Fibroblast of skin of back (primary cell): ENCODE measurements at regions not wholly inside any gene's neighbourhood (a gene's known extent, or its start where the extent isn't known, plus 50 kb on each side); places are given as distances from the start of the nearest gene placed in this dataset.

Experiments
- DNase-seq: peaks from one replicate; pipeline ENCODE4 v3.0.0-alpha.2; 2013

DNA sequence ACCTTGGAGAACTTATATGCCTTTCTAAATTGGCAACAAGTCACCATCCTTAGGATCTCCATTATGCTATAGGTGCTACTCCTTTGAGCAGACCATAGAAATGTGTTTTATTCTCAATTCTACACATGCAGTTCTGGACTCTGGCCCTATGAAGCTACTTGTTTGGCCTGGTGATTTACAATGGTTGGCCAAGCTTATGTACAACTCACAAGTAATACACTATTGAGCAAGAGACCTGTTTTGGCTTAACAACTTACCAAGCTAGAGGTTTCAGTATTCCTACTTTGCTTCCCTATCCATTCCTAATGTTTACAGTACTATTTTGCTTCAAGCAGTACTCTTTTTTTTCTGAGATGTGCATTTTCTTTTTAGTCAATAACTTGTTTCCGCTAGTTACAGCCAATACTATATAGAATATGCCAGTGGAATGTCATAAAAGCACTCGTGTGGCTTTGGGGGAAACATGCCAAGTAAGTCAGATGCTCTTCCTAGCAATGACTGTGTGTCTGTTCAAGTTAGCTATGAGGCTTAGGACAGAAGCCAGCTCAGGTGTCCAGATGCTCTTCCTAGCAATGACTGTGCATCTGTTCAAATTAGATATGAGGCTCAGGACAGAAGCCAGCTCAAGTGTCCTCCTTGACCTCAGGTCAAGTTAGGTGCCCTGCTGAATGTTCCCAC, 174.9 kb upstream of the SEMA6D start:
- DNase-seq = no peak

- no peak for DNase-seq
Observed at GRCh38 chr15:47548231-47548630, 169.1 kb upstream of the SEMA6D start.

GRCh38 chr15:47548986-47549385, 168.3 kb upstream of the SEMA6D start:
- DNase-seq = no peak

- DNase-seq = no peak
Observed at GRCh38 chr15:47551079-47551478, 166.2 kb upstream of the SEMA6D start.

- no peak for DNase-seq
Observed at GRCh38 chr15:47551546-47551945, 165.8 kb upstream of the SEMA6D start.

GRCh38 chr15:47552978-47553608, 164.2 kb upstream of the SEMA6D start:
- DNase-seq = no peak

DNA sequence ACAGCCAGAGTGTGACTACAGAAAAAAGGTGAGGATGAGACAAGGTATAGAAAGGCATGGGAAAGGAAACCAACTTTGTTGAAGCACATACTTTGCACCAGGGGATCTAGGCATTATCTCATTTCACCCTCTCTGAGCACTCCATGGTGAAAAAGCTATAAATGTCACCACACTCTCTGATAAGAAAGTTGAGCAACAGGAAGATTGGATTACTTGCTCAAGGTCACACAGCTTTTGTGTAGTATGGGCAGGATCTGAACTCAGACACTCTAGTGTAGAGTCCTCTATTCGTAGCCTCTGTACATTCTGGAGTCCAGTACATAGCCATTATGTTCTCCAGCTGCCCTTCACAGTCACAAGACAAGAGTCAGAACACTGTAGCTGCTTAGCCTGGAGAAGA, 163.4 kb upstream of the SEMA6D start:
- no peak for DNase-seq

GRCh38 chr15:47561102-47561501, 156.2 kb upstream of the SEMA6D start:
- no peak for DNase-seq

GRCh38 chr15:47565949-47566348, 151.4 kb upstream of the SEMA6D start:
- no peak for DNase-seq

DNA sequence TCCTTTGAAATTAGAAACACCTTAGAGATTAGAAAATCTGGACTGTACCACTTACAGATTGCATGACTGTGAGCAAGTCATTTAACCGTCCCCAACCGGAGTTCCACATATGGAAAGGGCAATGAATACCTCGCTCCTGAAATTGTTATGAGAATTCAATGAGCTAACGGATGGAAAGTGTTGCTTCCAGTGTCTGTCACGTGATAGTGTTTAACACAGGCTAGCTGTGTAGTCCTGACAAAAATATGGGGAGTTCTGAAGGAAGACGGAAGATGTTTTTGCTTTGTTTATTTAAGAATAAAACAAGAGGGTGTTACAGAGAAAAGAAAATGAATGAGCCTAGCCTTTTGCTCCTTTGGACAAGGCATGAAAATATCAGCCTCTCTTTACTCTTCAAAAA, 150.7 kb upstream of the SEMA6D start:
- no peak for DNase-seq

DNA sequence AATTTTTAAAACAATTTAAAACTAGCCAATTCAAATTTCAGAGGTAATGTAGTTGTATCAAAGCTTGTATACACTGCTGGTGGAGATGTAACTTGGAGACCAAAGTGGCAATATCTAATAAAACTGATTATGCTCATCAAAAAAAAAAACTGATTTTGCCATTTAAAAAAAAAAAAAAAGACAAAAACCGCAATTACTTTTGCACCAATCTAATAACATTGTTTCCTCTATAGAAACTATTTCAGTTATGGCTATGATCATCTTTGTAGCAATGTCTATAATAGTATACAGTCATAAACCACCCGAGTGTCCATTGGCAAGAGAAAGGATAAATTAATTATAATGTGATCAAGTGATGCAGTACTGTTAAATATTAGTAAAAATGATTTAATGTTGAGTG, 149.3 kb upstream of the SEMA6D start:
- no peak for DNase-seq

DNA sequence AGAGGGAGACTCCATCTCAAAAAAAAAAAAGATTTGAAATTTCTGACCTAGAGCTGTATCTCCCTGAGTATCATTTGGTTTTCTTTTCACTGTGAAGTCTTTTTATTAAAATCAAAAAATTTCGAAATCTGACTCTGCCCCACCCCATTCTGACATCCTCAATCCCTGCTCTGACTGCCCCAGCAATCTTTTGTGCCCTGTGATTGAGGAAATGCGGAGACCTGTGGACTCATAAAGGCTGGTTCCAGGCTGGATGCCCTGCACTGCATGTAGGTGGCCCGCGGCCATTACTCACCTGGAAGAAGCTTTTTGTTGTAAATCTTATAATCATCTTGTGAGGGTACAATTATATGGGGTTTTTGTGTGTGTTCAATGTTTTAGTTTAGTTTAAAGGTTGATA, 147.3 kb upstream of the SEMA6D start:
- no peak for DNase-seq

DNA sequence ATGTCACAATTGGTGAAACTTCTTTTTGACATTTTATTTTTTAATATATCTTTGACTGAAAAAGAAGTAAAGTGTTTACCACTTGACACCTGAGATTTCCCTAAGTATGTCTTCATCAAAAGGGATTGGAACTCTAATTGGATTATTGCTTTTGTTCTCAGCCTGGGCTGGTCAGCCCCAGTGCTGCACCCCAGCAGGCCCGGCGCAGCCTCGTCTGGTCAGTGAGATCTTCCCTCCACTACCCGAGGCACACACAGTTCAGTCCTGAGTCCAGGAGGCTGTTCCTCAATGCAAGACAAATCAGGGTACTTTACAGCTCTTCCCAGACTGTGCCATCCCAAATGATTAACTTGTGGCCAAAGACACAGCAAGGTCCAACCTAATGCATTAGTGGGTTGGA, 146.9 kb upstream of the SEMA6D start:
- DNase-seq = no peak

- peak; percentile 19 for DNase-seq
Observed at GRCh38 chr15:47570881-47571640, 146.2 kb upstream of the SEMA6D start.

DNA sequence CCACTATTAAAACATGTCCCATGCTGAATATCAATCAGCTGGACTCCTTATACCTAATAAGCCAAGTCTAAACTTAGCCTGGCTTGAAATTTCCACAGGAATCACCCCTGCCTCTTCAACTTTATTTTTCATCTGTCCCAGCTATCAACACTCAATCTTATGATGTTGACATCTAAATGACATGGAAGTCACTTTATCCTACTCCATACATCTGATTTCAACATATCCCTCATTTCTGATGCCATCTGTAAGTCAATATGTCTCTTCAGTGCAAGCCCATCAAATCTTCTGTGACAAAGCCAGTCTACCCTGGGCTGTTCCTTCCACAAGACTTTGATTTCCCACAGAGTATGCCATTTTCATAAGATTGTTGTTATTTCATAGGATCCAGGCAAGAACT, 143.6 kb upstream of the SEMA6D start:
- DNase-seq = no peak

- DNase-seq = no peak
Observed at GRCh38 chr15:47577000-47577399, 140.3 kb upstream of the SEMA6D start.

- DNase-seq = no peak
Observed at GRCh38 chr15:47577461-47577860, 139.8 kb upstream of the SEMA6D start.

DNA sequence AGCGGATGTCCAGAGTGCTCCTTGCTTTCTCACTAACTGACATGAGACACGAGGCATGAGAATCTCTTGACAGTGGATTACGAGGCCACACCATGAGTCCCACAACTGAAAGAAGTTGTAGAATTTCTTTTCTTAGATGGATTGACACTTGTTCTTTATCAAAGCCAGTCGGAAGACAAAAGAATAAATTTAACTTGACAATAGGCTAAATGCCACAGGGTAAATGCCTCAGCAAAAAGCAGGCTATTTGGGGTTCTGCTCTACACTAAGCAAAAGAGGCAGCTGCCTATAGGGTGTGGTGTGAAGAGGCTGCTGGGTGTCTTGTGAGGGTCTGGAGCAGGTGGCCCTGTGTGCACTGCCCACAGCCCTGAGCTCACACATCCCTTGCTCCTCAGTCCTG, 135.1 kb upstream of the SEMA6D start:
- no peak for DNase-seq

DNA sequence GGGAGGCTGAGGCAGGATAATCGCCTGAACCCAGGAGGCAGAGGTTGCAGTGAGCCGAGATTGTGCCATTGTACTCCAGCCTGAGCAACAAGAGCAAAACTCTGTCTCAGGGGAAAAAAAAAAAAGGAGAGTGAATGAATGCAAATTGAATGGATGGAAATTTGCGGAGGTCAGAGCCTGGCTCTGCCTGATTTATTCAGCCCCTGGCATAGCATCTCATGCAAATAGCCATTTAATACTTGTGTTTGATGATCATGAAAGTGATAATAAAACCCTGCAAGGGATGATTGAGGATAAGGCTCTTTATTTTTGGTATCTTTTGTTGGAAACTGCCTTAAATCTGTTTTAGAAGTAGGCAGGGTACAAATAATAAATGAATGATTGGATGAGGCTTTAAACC, 133.0 kb upstream of the SEMA6D start:
- no peak for DNase-seq

DNA sequence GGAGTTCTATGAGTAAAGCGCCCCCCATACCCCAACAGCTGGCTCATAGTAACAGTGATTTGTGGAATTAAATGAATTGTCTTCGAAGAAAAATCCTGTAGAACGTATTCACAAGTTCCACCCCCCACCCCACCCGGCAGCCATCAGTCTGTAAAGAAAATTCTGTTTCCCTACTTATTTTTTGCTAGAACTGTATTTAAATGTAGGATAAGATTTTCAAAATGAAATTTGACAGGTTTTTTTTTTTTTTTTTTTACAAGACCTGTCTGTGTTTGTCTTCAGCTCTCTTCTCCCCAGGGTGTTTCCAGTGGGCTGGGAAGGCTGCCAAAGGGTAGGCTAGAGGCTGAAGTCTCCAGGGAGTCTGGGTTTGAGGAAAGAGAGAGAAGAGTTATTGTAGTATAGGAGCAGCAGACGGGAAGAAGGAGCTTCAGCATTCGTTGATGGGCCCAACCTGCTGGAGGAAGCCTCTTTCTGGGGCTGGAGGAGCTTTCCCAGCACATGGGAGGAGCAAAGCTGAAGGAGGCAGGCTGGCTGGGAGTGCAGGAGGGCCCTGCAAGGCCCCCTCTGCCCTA, 130.6 kb upstream of the SEMA6D start:
- peak; percentile 74 for DNase-seq

- no peak for DNase-seq
Observed at GRCh38 chr15:47587940-47588802, 129.1 kb upstream of the SEMA6D start.

GRCh38 chr15:47588958-47589357, 128.3 kb upstream of the SEMA6D start:
- no peak for DNase-seq

DNA sequence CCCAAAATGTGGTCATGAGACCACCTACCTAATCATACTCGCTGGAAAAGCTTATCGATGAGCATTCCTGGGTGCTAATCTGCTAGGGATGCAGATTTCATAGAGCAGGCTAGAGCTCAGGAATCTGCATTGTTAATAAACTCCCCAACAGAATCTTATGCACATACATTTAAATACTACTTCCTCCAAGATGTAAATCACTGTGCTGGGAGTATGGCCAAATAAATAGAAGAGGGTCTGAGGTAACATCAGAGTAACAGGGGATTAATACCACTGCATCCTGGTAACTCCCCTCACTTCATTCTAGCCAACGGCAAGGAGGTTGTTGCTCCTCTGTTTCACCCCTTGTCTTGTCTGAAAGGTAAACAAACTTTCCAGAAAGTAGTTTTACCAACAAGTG, 118.3 kb upstream of the SEMA6D start:
- no peak for DNase-seq
